GM12878 (cell line): ENCODE measurements at regions not wholly inside any gene's neighbourhood (a gene's known extent, or its start where the extent isn't known, plus 50 kb on each side); places are given as distances from the start of the nearest gene placed in this dataset.

Experiments
- BHLHE40 ChIP-seq, 2 experiments: fragments of 450-650 bp in 1 of 2; IDR thresholded peaks; 2 replicates each; pipeline ENCODE4 v1.6.1; 2011 to 2017; ENCODE audit warnings: low read depth in 2 of 2, borderline replicate concordance in 1 of 2, improper control_type of control experiment in 1 of 2, low read length in 1 of 2, mild to moderate bottlenecking in 1 of 2
- CHD4 ChIP-seq: fragments of 200-600 bp; sonication (generic); IDR thresholded peaks from 2 replicates; pipeline ENCODE4 v1.6.1; 2016; ENCODE audit warnings: mild to moderate bottlenecking
- ETV6 ChIP-seq, 2 experiments: fragments of 450-650 bp in 1 of 2; IDR thresholded peaks in 1 of 2; conservative IDR thresholded peaks in 1 of 2; 2 replicates each; pipeline ENCODE4 v1.6.1; 2014; ENCODE audit warnings: antibody characterized with exemption in 1 of 2, borderline replicate concordance in 1 of 2, low read depth in 1 of 2, mild to moderate bottlenecking in 1 of 2, moderate library complexity in 1 of 2
- IKZF2 ChIP-seq, 2 experiments: fragments of 450-650 bp; IDR thresholded peaks; 2 replicates each; pipeline ENCODE4 v1.6.1; 2017; ENCODE audit warnings: mild to moderate bottlenecking in 2 of 2, moderate library complexity in 2 of 2
- NFIC ChIP-seq: IDR thresholded peaks from 2 replicates; pipeline ENCODE4 v1.6.1; 2012; ENCODE audit warnings: low read depth, mild to moderate bottlenecking, inconsistent platforms, low read length, moderate library complexity
- NFXL1 ChIP-seq: fragments of 450-650 bp; IDR thresholded peaks from 2 replicates; pipeline ENCODE4 v1.6.1; 2017; ENCODE audit warnings: antibody characterized with exemption, mild to moderate bottlenecking, borderline replicate concordance
- NR2F1 ChIP-seq: fragments of 450-650 bp; conservative IDR thresholded peaks from 2 replicates; pipeline ENCODE4 v1.6.1; 2017; ENCODE audit warnings: mild to moderate bottlenecking
- PAX8 ChIP-seq: fragments of 450-650 bp; IDR thresholded peaks from 2 replicates; pipeline ENCODE4 v1.6.1; 2017; ENCODE audit warnings: mild to moderate bottlenecking, moderate library complexity
- RUNX3 ChIP-seq: IDR thresholded peaks from 2 replicates; pipeline ENCODE4 v1.6.1; 2012; ENCODE audit warnings: low read length, inconsistent platforms
- SIN3A ChIP-seq: IDR thresholded peaks from 2 replicates; pipeline ENCODE4 v1.6.1; 2012; ENCODE audit warnings: low read depth, low read length, improper control_type of control experiment
- SMAD1 ChIP-seq: fragments of 450-650 bp; IDR thresholded peaks from 2 replicates; pipeline ENCODE4 v1.6.1; 2018; ENCODE audit warnings: mild to moderate bottlenecking, low read depth; ENCODE audit not compliant: partially characterized antibody
- SMC3 ChIP-seq: IDR thresholded peaks from 2 replicates; pipeline ENCODE4 v1.6.1; 2011; ENCODE audit warnings: low read length, improper control_type of control experiment, borderline replicate concordance
- SRF ChIP-seq, 2 experiments: IDR thresholded peaks; 2 replicates each; pipeline ENCODE4 v1.6.1; 2011; ENCODE audit warnings: low read depth in 2 of 2, low read length in 2 of 2, mild to moderate bottlenecking in 1 of 2, moderate library complexity in 1 of 2
- SUZ12 ChIP-seq: fragments of 200-600 bp; sonication (generic); IDR thresholded peaks from one replicate; pipeline ENCODE4 v1.6.1; 2018; ENCODE audit warnings: antibody characterized with exemption, mild to moderate bottlenecking; ENCODE audit not compliant: unreplicated experiment
- WRNIP1 ChIP-seq: IDR thresholded peaks from 2 replicates; pipeline ENCODE4 v1.6.1; 2011; ENCODE audit warnings: low read depth, low read length, improper control_type of control experiment, borderline replicate concordance
- ZBED1 ChIP-seq: IDR thresholded peaks from 2 replicates; pipeline ENCODE4 v1.6.1; 2016; ENCODE audit warnings: borderline replicate concordance
- ZNF274 ChIP-seq: IDR thresholded peaks from one replicate; pipeline ENCODE4 v1.8.0; 2011; ENCODE audit not compliant: insufficient read length, insufficient read depth
- TF ChIP-seq, protein P1 (sequence below): fragments of 450-650 bp; formaldehyde crosslinking; IDR thresholded peaks from 2 replicates; pipeline ENCODE4 v1.4.0; 2020; ENCODE audit warnings: mild to moderate bottlenecking, moderate library complexity
- TF ChIP-seq, protein P2 (sequence below): fragments of 450-650 bp; IDR thresholded peaks from 2 replicates; pipeline ENCODE4 v1.6.1; 2016; ENCODE audit warnings: mild to moderate bottlenecking
- TF ChIP-seq, protein P3 (sequence below), 3 experiments: IDR thresholded peaks in 2 of 3; conservative IDR thresholded peaks in 1 of 3; 2 replicates each; pipeline ENCODE4 v1.5.1; 2011; ENCODE audit warnings: low read depth in 3 of 3, low read length in 3 of 3, mild to moderate bottlenecking in 3 of 3, control low read depth in 2 of 3, moderate library complexity in 2 of 3, inconsistent platforms in 1 of 3, mixed read lengths in 1 of 3; ENCODE audit not compliant: control insufficient read depth in 2 of 3, insufficient read depth in 1 of 3; ENCODE audit errors: extremely low read depth in 1 of 3
- TF ChIP-seq, protein P4 (sequence below): fragments of 150-350 bp; IDR thresholded peaks from 2 replicates; pipeline ENCODE4 v1.6.1; 2014; ENCODE audit warnings: mild to moderate bottlenecking, low read depth, low read length

DNA sequence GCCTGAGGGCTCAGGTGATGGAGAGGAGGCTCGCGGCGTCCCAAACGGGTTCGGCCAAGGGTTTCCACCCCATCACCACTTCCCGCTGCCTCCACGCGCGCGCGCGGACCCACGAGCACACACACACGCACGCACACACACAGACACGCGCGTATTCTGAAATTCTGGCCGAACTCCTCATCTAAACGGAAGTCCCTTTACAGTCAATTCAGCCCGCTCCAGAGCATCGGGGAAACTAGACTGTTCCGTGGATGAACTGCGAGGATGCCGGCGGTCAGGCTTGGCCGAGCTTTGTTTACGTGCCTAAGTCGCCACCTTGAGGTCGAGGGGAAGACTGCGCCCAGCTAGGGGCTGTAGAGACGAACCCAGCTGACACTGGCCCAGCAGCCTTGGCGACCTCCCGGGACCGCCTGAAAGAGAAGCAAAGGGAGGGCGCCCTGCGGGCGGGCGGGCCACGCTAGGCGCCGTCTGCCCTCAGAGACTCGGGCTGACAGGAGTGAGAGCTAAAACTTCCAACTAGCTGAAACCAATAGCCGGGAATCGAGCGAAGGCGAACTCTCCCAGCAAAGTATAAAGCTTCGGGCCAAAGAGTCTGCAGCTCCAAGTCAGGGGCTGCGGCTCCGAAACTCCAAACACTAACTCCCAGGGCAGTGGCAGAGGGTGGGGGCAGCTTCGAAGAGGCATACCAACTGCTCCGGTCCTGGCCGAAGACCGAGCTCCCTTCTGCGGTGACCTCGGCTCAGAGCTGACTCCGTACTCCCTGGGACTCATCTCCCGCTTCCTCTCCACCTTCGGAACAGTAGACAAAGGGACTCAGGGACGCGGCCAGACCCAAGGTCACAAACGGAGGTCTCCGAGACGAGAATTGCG is 124.7 kb upstream of the C11orf58 start (continued):
- TF ChIP-seq, protein P1, sequence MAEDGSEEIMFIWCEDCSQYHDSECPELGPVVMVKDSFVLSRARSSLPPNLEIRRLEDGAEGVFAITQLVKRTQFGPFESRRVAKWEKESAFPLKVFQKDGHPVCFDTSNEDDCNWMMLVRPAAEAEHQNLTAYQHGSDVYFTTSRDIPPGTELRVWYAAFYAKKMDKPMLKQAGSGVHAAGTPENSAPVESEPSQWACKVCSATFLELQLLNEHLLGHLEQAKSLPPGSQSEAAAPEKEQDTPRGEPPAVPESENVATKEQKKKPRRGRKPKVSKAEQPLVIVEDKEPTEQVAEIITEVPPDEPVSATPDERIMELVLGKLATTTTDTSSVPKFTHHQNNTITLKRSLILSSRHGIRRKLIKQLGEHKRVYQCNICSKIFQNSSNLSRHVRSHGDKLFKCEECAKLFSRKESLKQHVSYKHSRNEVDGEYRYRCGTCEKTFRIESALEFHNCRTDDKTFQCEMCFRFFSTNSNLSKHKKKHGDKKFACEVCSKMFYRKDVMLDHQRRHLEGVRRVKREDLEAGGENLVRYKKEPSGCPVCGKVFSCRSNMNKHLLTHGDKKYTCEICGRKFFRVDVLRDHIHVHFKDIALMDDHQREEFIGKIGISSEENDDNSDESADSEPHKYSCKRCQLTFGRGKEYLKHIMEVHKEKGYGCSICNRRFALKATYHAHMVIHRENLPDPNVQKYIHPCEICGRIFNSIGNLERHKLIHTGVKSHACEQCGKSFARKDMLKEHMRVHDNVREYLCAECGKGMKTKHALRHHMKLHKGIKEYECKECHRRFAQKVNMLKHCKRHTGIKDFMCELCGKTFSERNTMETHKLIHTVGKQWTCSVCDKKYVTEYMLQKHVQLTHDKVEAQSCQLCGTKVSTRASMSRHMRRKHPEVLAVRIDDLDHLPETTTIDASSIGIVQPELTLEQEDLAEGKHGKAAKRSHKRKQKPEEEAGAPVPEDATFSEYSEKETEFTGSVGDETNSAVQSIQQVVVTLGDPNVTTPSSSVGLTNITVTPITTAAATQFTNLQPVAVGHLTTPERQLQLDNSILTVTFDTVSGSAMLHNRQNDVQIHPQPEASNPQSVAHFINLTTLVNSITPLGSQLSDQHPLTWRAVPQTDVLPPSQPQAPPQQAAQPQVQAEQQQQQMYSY (CRISPR knock-in tag), result no peak
- no peak for TF ChIP-seq WRNIP1
- TF ChIP-seq, protein P2, sequence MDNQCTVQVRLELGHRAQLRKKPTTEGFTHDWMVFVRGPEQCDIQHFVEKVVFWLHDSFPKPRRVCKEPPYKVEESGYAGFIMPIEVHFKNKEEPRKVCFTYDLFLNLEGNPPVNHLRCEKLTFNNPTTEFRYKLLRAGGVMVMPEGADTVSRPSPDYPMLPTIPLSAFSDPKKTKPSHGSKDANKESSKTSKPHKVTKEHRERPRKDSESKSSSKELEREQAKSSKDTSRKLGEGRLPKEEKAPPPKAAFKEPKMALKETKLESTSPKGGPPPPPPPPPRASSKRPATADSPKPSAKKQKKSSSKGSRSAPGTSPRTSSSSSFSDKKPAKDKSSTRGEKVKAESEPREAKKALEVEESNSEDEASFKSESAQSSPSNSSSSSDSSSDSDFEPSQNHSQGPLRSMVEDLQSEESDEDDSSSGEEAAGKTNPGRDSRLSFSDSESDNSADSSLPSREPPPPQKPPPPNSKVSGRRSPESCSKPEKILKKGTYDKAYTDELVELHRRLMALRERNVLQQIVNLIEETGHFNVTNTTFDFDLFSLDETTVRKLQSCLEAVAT, result no peak
- TF ChIP-seq SRF (IDR thresholded peaks at IDR 0.05; ENCODE audit: low read depth in 2 of 2, low read length in 2 of 2), result no peak
- TF ChIP-seq BHLHE40 (IDR thresholded peaks at IDR 0.05; ENCODE audit: borderline replicate concordance in 1 of 2, low read depth in 2 of 2, low read length in 1 of 2), result no peak
- TF ChIP-seq IKZF2 (IDR thresholded peaks at IDR 0.05), result no peak
- TF ChIP-seq ZNF274, result no peak
- TF ChIP-seq, protein P3, sequence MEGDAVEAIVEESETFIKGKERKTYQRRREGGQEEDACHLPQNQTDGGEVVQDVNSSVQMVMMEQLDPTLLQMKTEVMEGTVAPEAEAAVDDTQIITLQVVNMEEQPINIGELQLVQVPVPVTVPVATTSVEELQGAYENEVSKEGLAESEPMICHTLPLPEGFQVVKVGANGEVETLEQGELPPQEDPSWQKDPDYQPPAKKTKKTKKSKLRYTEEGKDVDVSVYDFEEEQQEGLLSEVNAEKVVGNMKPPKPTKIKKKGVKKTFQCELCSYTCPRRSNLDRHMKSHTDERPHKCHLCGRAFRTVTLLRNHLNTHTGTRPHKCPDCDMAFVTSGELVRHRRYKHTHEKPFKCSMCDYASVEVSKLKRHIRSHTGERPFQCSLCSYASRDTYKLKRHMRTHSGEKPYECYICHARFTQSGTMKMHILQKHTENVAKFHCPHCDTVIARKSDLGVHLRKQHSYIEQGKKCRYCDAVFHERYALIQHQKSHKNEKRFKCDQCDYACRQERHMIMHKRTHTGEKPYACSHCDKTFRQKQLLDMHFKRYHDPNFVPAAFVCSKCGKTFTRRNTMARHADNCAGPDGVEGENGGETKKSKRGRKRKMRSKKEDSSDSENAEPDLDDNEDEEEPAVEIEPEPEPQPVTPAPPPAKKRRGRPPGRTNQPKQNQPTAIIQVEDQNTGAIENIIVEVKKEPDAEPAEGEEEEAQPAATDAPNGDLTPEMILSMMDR (IDR thresholded peaks at IDR 0.05 in 2 of 3, conservative IDR thresholded peaks at IDR 0.05 in 1 of 3; ENCODE audit: control insufficient read depth in 2 of 3, extremely low read depth in 1 of 3, insufficient read depth in 1 of 3, low read depth in 3 of 3, low read length in 3 of 3), result peak; percentile 84 to 86 (median 84)
- TF ChIP-seq CHD4, result no peak
- peak; percentile 49; the same call in 1 of the 2 replicates for TF ChIP-seq SMC3
- no peak for TF ChIP-seq NFIC
- no peak for TF ChIP-seq NFXL1
- no peak for TF ChIP-seq SIN3A
- no peak for TF ChIP-seq ZBED1
- TF ChIP-seq NR2F1, result no peak
- TF ChIP-seq ETV6 (conservative IDR thresholded peaks at IDR 0.05 in 1 of 2, IDR thresholded peaks at IDR 0.05 in 1 of 2; ENCODE audit: borderline replicate concordance in 1 of 2, low read depth in 1 of 2), result no peak
- no peak for TF ChIP-seq RUNX3
- TF ChIP-seq PAX8, result no peak
- TF ChIP-seq, protein P4, sequence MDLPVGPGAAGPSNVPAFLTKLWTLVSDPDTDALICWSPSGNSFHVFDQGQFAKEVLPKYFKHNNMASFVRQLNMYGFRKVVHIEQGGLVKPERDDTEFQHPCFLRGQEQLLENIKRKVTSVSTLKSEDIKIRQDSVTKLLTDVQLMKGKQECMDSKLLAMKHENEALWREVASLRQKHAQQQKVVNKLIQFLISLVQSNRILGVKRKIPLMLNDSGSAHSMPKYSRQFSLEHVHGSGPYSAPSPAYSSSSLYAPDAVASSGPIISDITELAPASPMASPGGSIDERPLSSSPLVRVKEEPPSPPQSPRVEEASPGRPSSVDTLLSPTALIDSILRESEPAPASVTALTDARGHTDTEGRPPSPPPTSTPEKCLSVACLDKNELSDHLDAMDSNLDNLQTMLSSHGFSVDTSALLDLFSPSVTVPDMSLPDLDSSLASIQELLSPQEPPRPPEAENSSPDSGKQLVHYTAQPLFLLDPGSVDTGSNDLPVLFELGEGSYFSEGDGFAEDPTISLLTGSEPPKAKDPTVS, result no peak
- TF ChIP-seq SMAD1, result no peak
- TF ChIP-seq SUZ12, result peak; percentile 71
